HepG2 (cell line): ENCODE measurements at regions not wholly inside any gene's neighbourhood (a gene's known extent, or its start where the extent isn't known, plus 50 kb on each side); places are given as distances from the start of the nearest gene placed in this dataset.

ENCODE experiments used
- ATAC-seq: fragments of 200-7000 bp; cut with Tn5 transposase; 3 replicates; pipeline ENCODE4 v1.9.1; 2020; ENCODE audit warnings: mild to moderate bottlenecking, moderate library complexity
- BruUV-seq: library from RNA; stranded (reverse); fragments of 400-500 nt; replicated peaks from 2 replicates; lab custom pipeline; 2021; lab: Mats Ljungman, UMichigan
- CTCF ChIA-PET: fragments of 300-600 bp; formaldehyde crosslinking; extraction: SDS; loops from one replicate; lab custom pipeline; 2021; ENCODE audit warnings: low total read pairs, inconsistent platforms, low intra/inter-chr PET ratio; lab: Yijun Ruan, JAX
- POLR2A ChIA-PET: fragments of 350-600 bp; sonication (Branson Sonifier 250); formaldehyde crosslinking; loops from one replicate; lab custom pipeline; 2020; ENCODE audit warnings: antibody characterized with exemption, inconsistent platforms; lab: Yijun Ruan, JAX
- DNase-seq: peaks from one replicate; pipeline ENCODE4 v3.0.0-alpha.2; 2015; ENCODE audit warnings: low spot score
- FAIRE-seq: peaks from 3 replicates; lab custom pipeline; 2011; peaks lifted over from hg19 to GRCh38; lab: Jason Lieb, UNC
- H2AFZ ChIP-seq: one replicate; pipeline ENCODE4 v1.6.1; 2011; ENCODE audit warnings: low read length, inconsistent platforms
- H3K27ac ChIP-seq: fragments of 300-600 bp; 3 replicates; pipeline ENCODE4 v1.8.0; 2011; ENCODE audit warnings: mixed run types, mild to moderate bottlenecking, mixed read lengths, low read length, inconsistent platforms; ENCODE audit not compliant: insufficient read depth; ENCODE audit errors: extremely low read length
- H3K27me3 ChIP-seq, 2 experiments: fragments of 200-600 bp in 1 of 2; 2 replicates in 1 of 2; 3 replicates in 1 of 2; pipeline versions ENCODE4 v1.6.0 to v1.8.0; 2011; ENCODE audit warnings: low read length in 2 of 2, mild to moderate bottlenecking in 2 of 2, moderate library complexity in 2 of 2, inconsistent platforms in 1 of 2; ENCODE audit not compliant: insufficient read depth in 2 of 2, control insufficient read depth in 1 of 2
- H3K36me3 ChIP-seq, 2 experiments: fragments of 200-600 bp in 1 of 2; replicated peaks in 1 of 2; 2 replicates in 1 of 2; 3 replicates in 1 of 2; pipeline versions ENCODE4 v1.5.1 to v1.8.0; 2011; ENCODE audit warnings: low read length in 2 of 2, inconsistent platforms in 1 of 2; ENCODE audit not compliant: insufficient read depth in 2 of 2, control insufficient read depth in 1 of 2
- H3K4me1 ChIP-seq: 2 replicates; pipeline ENCODE4 v1.5.1; 2012; ENCODE audit warnings: low read length, inconsistent platforms; ENCODE audit not compliant: insufficient read depth
- H3K4me2 ChIP-seq: 2 replicates; pipeline ENCODE4 v1.6.0; 2011; ENCODE audit warnings: low read depth, low read length, inconsistent platforms
- H3K4me3 ChIP-seq, 3 experiments: fragments of 200-600 bp in 1 of 3; sonication (generic), shearing (Covaris generic) in 1 of 3; replicated peaks in 1 of 3; 2 replicates each; pipeline ENCODE4 v1.5.1; 2011 to 2016; ENCODE audit warnings: low read length in 3 of 3, inconsistent platforms in 2 of 3, low read depth in 2 of 3, mild to moderate bottlenecking in 2 of 3, control low read depth in 1 of 3, mixed read lengths in 1 of 3; ENCODE audit not compliant: insufficient read depth in 1 of 3
- H3K79me2 ChIP-seq: one replicate; pipeline ENCODE4 v1.6.1; 2011; ENCODE audit warnings: low read length, inconsistent platforms; ENCODE audit not compliant: insufficient read depth
- H3K9ac ChIP-seq: 2 replicates; pipeline ENCODE4 v1.6.0; 2011; ENCODE audit warnings: mild to moderate bottlenecking, low read depth, low read length, inconsistent platforms; ENCODE audit not compliant: insufficient read depth
- H3K9me3 ChIP-seq: 2 replicates; pipeline ENCODE4 v1.5.1; 2012; ENCODE audit warnings: mild to moderate bottlenecking, low read length
- H4K20me1 ChIP-seq: 2 replicates; pipeline ENCODE4 v1.6.0; 2011; ENCODE audit warnings: inconsistent platforms, mild to moderate bottlenecking, low read length, moderate library complexity; ENCODE audit not compliant: insufficient read depth
- ATM ChIP-seq: fragments of 450-650 bp; IDR thresholded peaks from 2 replicates; pipeline ENCODE4 v1.7.1; 2017; ENCODE audit warnings: mild to moderate bottlenecking, borderline replicate concordance
- EEA1 ChIP-seq: sonication (generic); formaldehyde crosslinking; IDR thresholded peaks from 2 replicates; pipeline ENCODE4 v1.5.1; 2020; ENCODE audit warnings: mild to moderate bottlenecking, missing genetic modification reagents, borderline replicate concordance
- HNF4G ChIP-seq, 2 experiments: sonication (generic) in 1 of 2; formaldehyde crosslinking in 1 of 2; IDR thresholded peaks; 2 replicates each; pipeline versions ENCODE4 v1.4.0 to v1.6.1; 2011 to 2020; ENCODE audit warnings: borderline replicate concordance in 2 of 2, low read depth in 2 of 2, mild to moderate bottlenecking in 2 of 2, low read length in 1 of 2, missing genetic modification reagents in 1 of 2, moderate library complexity in 1 of 2
- JARID2 ChIP-seq: sonication (generic); formaldehyde crosslinking; IDR thresholded peaks from 2 replicates; pipeline ENCODE4 v1.8.1; 2023; ENCODE audit warnings: missing genetic modification reagents, inconsistent platforms; ENCODE audit not compliant: insufficient replicate concordance
- KDM1A ChIP-seq: IDR thresholded peaks from 2 replicates; pipeline ENCODE4 v1.6.1; 2016; ENCODE audit warnings: missing compliant biosample characterization
- NKX3-1 ChIP-seq: sonication (generic); formaldehyde crosslinking; IDR thresholded peaks from 2 replicates; pipeline ENCODE4 v1.5.0; 2020; ENCODE audit warnings: missing genetic modification reagents
- RFXANK ChIP-seq: IDR thresholded peaks from 2 replicates; pipeline ENCODE4 v1.6.1; 2016
- ZFP36L1 ChIP-seq: sonication (generic); formaldehyde crosslinking; IDR thresholded peaks from 2 replicates; pipeline ENCODE4 v1.8.0; 2022; ENCODE audit warnings: mild to moderate bottlenecking, missing genetic modification reagents, moderate library complexity
- WGBS: methylation state at CpG from one replicate; pipeline ENCODE4 v1.1.6; 2017; ENCODE audit warnings: low lambda C conversion rate; 5-methylcytosine and 5-hydroxymethylcytosine counted together
- in situ Hi-C: cut with HindIII; loops from 2 replicates; pipeline ENCODE4 v1.10.0; 2017; ENCODE audit warnings: low pct_unique_long_range_greater_than_20kb; ENCODE audit not compliant: extremely low pct_ligation_motif_present
- intact Hi-C: fragments of 100-400 bp; cut with micrococcal nuclease; formaldehyde crosslinking; loops from one replicate; pipeline ENCODE4 v1.10.0; 2022; ENCODE audit not compliant: unreplicated experiment
- TF ChIP-seq, protein P1 (sequence below): sonication (generic); formaldehyde crosslinking; conservative IDR thresholded peaks from 2 replicates; pipeline ENCODE4 v1.8.0; 2022; ENCODE audit warnings: mild to moderate bottlenecking, moderate library complexity, missing genetic modification reagents

DNA sequence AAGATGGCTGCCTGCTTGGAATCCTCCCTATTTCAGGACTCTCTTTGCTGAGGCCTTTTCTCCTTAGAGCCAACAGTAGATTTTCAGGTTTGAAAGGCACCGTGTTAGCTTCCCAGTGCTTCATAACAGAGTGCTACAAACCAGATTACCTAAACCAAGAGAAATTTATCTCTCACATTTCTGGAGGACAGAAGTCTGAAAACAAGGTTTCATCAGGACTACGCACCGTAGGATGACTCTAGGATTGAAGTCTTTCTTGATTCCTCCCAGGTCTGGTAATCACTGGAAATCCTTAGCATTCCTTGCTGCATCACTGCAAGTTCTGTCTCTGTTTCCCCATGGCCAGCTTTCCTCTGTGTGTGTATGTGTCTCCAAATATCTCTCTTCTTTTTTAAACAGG lies 508.4 kb upstream of the GJE1 start:
- no peaks in the 10 kb centered on the region for H3K27me3 ChIP-seq
- no peak for FAIRE-seq
- intact Hi-C loops: no loop called here
- H4K20me1 ChIP-seq: no peaks in the 10 kb centered on the region
- in situ Hi-C loops: no loop called here
- H2AFZ ChIP-seq: no peak overlapping the region
- no peak overlapping the region for H3K4me3 ChIP-seq
- H3K4me1 ChIP-seq: no peaks in the 10 kb centered on the region
- ChIA-PET POLR2A (no interaction called here), CTCF (no interaction called here)
- 46% methylated on average over 3 of the region's 3 CpGs for WGBS
- H3K79me2 ChIP-seq: no peaks in the 10 kb centered on the region
- H3K9ac ChIP-seq: no peak overlapping the region
- no peak overlapping the region for H3K4me2 ChIP-seq
- no TSS peak for BruUV-seq
- TF ChIP-seq KDM1A: no peak
- no peak for TF ChIP-seq ZFP36L1 (CRISPR knock-in tag)
- TF ChIP-seq JARID2 (CRISPR knock-in tag): no peak
- no peak for TF ChIP-seq NKX3-1 (CRISPR knock-in tag)
- TF ChIP-seq, protein P1, sequence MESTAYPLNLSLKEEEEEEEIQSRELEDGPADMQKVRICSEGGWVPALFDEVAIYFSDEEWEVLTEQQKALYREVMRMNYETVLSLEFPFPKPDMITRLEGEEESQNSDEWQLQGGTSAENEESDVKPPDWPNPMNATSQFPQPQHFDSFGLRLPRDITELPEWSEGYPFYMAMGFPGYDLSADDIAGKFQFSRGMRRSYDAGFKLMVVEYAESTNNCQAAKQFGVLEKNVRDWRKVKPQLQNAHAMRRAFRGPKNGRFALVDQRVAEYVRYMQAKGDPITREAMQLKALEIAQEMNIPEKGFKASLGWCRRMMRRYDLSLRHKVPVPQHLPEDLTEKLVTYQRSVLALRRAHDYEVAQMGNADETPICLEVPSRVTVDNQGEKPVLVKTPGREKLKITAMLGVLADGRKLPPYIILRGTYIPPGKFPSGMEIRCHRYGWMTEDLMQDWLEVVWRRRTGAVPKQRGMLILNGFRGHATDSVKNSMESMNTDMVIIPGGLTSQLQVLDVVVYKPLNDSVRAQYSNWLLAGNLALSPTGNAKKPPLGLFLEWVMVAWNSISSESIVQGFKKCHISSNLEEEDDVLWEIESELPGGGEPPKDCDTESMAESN: no peak
- TF ChIP-seq EEA1 (CRISPR knock-in tag): no peak
- TF ChIP-seq ATM: no peak
- TF ChIP-seq RFXANK (CRISPR knock-in tag): no peak
- TF ChIP-seq HNF4G (IDR thresholded peaks at IDR 0.05; ENCODE audit: borderline replicate concordance, low read depth, low read length): no peak
- no peak for TF ChIP-seq HNF4G (CRISPR knock-in tag; IDR thresholded peaks at IDR 0.05; ENCODE audit: borderline replicate concordance, low read depth)
- TF ChIP-seq, all 625 proteins: peak for 0
- ATAC-seq (no peak), DNase-seq (no peak)
- Histone ChIP-seq H3K27ac (no peak overlapping the region), H3K36me3 (no peaks in the 10 kb centered on the region), H3K9me3 (no peaks in the 10 kb centered on the region)
